Panc1 (cell line): ENCODE measurements at regions not wholly inside any gene's neighbourhood (a gene's known extent, or its start where the extent isn't known, plus 50 kb on each side); places are given as distances from the start of the nearest gene placed in this dataset.

Experiments
- CTCF ChIP-seq: fragments of 450-650 bp; IDR thresholded peaks from 2 replicates; pipeline ENCODE4 v1.5.1; 2017; ENCODE audit warnings: mild to moderate bottlenecking
- POLR2AphosphoS5 ChIP-seq: IDR thresholded peaks from 2 replicates; pipeline ENCODE4 v1.6.1; 2012; ENCODE audit warnings: mild to moderate bottlenecking, low read depth, low read length, moderate library complexity

- TF ChIP-seq CTCF (no peak), POLR2AphosphoS5 (no peak)
Measured at GRCh38 chr18:76145521-76146376, 349.3 kb downstream of the ZNF516 start.
